ENCODE measurements at regions not wholly inside any gene's neighbourhood (a gene's known extent, or its start where the extent isn't known, plus 50 kb on each side); places are given as distances from the start of the nearest gene placed in this dataset.
"Not testable (repeated sequence)": the region's sequence is repeated elsewhere in the genome, so short reads cannot be mapped to it uniquely, and the experiment has no call there.

GRCh38 chr2:111466744-111467143, 346.0 kb downstream of the BCL2L11 start:
- not testable (repeated sequence) for H3K27me3 Mint-ChIP-seq (ENCODE audit: insufficient read depth, low read depth); H2AFZ ChIP-seq (replicated peaks); H3K4me1 Mint-ChIP-seq; H3K27me3 ChIP-seq; H3K36me3 Mint-ChIP-seq; H3K4me1 ChIP-seq; H3K27ac Mint-ChIP-seq; H3K9ac ChIP-seq; H3K27ac ChIP-seq; H3K36me3 ChIP-seq; H3K9me3 ChIP-seq (ENCODE audit: low read depth); H3F3A ChIP-seq (ENCODE audit: low read depth); H3K4me3 Mint-ChIP-seq; H4K20me1 ChIP-seq (ENCODE audit: low read depth); H3K9me3 Mint-ChIP-seq; H3K79me2 ChIP-seq (ENCODE audit: low read depth); H3K4me3 ChIP-seq; H3K4me2 ChIP-seq; DNase-seq (ENCODE audit: low spot score)

- not testable (repeated sequence) for H3K9me3 Mint-ChIP-seq; H3K79me2 ChIP-seq (ENCODE audit: low read depth); H3K27me3 ChIP-seq; H4K20me1 ChIP-seq (ENCODE audit: low read depth); H3K27me3 Mint-ChIP-seq (ENCODE audit: insufficient read depth, low read depth); H3K9me3 ChIP-seq (ENCODE audit: low read depth); H3K4me2 ChIP-seq; H3K27ac Mint-ChIP-seq; H3K27ac ChIP-seq; H3K4me1 ChIP-seq; H3K4me3 ChIP-seq; H3K36me3 ChIP-seq; H3F3A ChIP-seq (ENCODE audit: low read depth); H3K4me3 Mint-ChIP-seq; H2AFZ ChIP-seq (replicated peaks); DNase-seq (ENCODE audit: low spot score); H3K36me3 Mint-ChIP-seq; H3K4me1 Mint-ChIP-seq; H3K9ac ChIP-seq
These were observed 350.2 kb downstream of the BCL2L11 start for GRCh38 chr2:111470924-111471323.

GRCh38 chr2:111471791-111472530, 351.2 kb downstream of the BCL2L11 start:
- H3K27me3 Mint-ChIP-seq (ENCODE audit: insufficient read depth, low read depth); H3F3A ChIP-seq (ENCODE audit: low read depth); H3K9ac ChIP-seq; H3K9me3 Mint-ChIP-seq; H3K4me2 ChIP-seq; H3K4me3 Mint-ChIP-seq; H2AFZ ChIP-seq (replicated peaks); H3K36me3 ChIP-seq; H3K36me3 Mint-ChIP-seq; H3K4me1 Mint-ChIP-seq; DNase-seq (ENCODE audit: low spot score); H3K4me1 ChIP-seq; H4K20me1 ChIP-seq (ENCODE audit: low read depth); H3K79me2 ChIP-seq (ENCODE audit: low read depth); H3K9me3 ChIP-seq (ENCODE audit: low read depth); H3K27me3 ChIP-seq; H3K4me3 ChIP-seq; H3K27ac ChIP-seq; H3K27ac Mint-ChIP-seq: not testable (repeated sequence)

- not testable (repeated sequence) for H3K9ac ChIP-seq; H3K9me3 ChIP-seq (ENCODE audit: low read depth); H3K4me2 ChIP-seq; H4K20me1 ChIP-seq (ENCODE audit: low read depth); H3F3A ChIP-seq (ENCODE audit: low read depth); H3K79me2 ChIP-seq (ENCODE audit: low read depth); H3K27ac Mint-ChIP-seq; H3K4me1 ChIP-seq; H3K36me3 ChIP-seq; H3K27ac ChIP-seq; H2AFZ ChIP-seq (replicated peaks); H3K36me3 Mint-ChIP-seq; H3K9me3 Mint-ChIP-seq; H3K27me3 Mint-ChIP-seq (ENCODE audit: insufficient read depth, low read depth); H3K4me1 Mint-ChIP-seq; H3K4me3 Mint-ChIP-seq; H3K4me3 ChIP-seq; H3K27me3 ChIP-seq; DNase-seq (ENCODE audit: low spot score)
These were observed 352.2 kb downstream of the BCL2L11 start for GRCh38 chr2:111472844-111473403.

GRCh38 chr2:111473522-111473921, 352.8 kb downstream of the BCL2L11 start:
- not testable (repeated sequence) for H3K36me3 Mint-ChIP-seq; H3K27ac Mint-ChIP-seq; H3K36me3 ChIP-seq; H4K20me1 ChIP-seq (ENCODE audit: low read depth); H3K4me2 ChIP-seq; H3K9me3 Mint-ChIP-seq; H3F3A ChIP-seq (ENCODE audit: low read depth); H3K4me1 ChIP-seq; H3K27me3 ChIP-seq; H3K9ac ChIP-seq; DNase-seq (ENCODE audit: low spot score); H3K4me3 Mint-ChIP-seq; H2AFZ ChIP-seq (replicated peaks); H3K79me2 ChIP-seq (ENCODE audit: low read depth); H3K27me3 Mint-ChIP-seq (ENCODE audit: insufficient read depth, low read depth); H3K27ac ChIP-seq; H3K4me3 ChIP-seq; H3K9me3 ChIP-seq (ENCODE audit: low read depth); H3K4me1 Mint-ChIP-seq

- not testable (repeated sequence) for H3K4me2 ChIP-seq; H4K20me1 ChIP-seq (ENCODE audit: low read depth); H3F3A ChIP-seq (ENCODE audit: low read depth); H3K4me3 ChIP-seq; H3K36me3 Mint-ChIP-seq; H3K9me3 ChIP-seq (ENCODE audit: low read depth); H3K4me3 Mint-ChIP-seq; H3K79me2 ChIP-seq (ENCODE audit: low read depth); DNase-seq (ENCODE audit: low spot score); H3K4me1 Mint-ChIP-seq; H2AFZ ChIP-seq (replicated peaks); H3K9me3 Mint-ChIP-seq; H3K9ac ChIP-seq; H3K27ac Mint-ChIP-seq; H3K27ac ChIP-seq; H3K27me3 ChIP-seq; H3K27me3 Mint-ChIP-seq (ENCODE audit: insufficient read depth, low read depth); H3K4me1 ChIP-seq; H3K36me3 ChIP-seq
These were observed 353.5 kb downstream of the BCL2L11 start for GRCh38 chr2:111474198-111474705.

- H3K9ac ChIP-seq; H3K4me1 Mint-ChIP-seq; H3K79me2 ChIP-seq (ENCODE audit: low read depth); H3K9me3 ChIP-seq (ENCODE audit: low read depth); H4K20me1 ChIP-seq (ENCODE audit: low read depth); H3K36me3 Mint-ChIP-seq; H3K27me3 Mint-ChIP-seq (ENCODE audit: insufficient read depth, low read depth); H3K4me1 ChIP-seq; H3K27me3 ChIP-seq; H2AFZ ChIP-seq (replicated peaks); H3K4me3 Mint-ChIP-seq; H3F3A ChIP-seq (ENCODE audit: low read depth); H3K4me3 ChIP-seq; H3K4me2 ChIP-seq; H3K9me3 Mint-ChIP-seq; DNase-seq (ENCODE audit: low spot score); H3K27ac Mint-ChIP-seq; H3K36me3 ChIP-seq; H3K27ac ChIP-seq: not testable (repeated sequence)
These were observed 357.6 kb downstream of the BCL2L11 start for GRCh38 chr2:111478335-111478734.

GRCh38 chr2:111478871-111479318, 358.2 kb downstream of the BCL2L11 start:
- H3K4me1 Mint-ChIP-seq; H3K4me2 ChIP-seq; H3K79me2 ChIP-seq (ENCODE audit: low read depth); H2AFZ ChIP-seq (replicated peaks); H3K36me3 ChIP-seq; H3F3A ChIP-seq (ENCODE audit: low read depth); H3K36me3 Mint-ChIP-seq; H4K20me1 ChIP-seq (ENCODE audit: low read depth); H3K27me3 Mint-ChIP-seq (ENCODE audit: insufficient read depth, low read depth); H3K27ac ChIP-seq; H3K9me3 Mint-ChIP-seq; DNase-seq (ENCODE audit: low spot score); H3K27me3 ChIP-seq; H3K27ac Mint-ChIP-seq; H3K4me1 ChIP-seq; H3K9ac ChIP-seq; H3K4me3 ChIP-seq; H3K9me3 ChIP-seq (ENCODE audit: low read depth); H3K4me3 Mint-ChIP-seq: not testable (repeated sequence)

Data from neural progenitor cell (in vitro differentiated cells).